Transverse colon (tissue), 4 donors: ENCODE measurements at regions not wholly inside any gene's neighbourhood (a gene's known extent, or its start where the extent isn't known, plus 50 kb on each side); places are given as distances from the start of the nearest gene placed in this dataset.

ENCODE experiments used
- DNase-seq: peaks from one replicate; pipeline ENCODE4 v3.0.0-alpha.2; 2019
- H3K27ac ChIP-seq, 4 donors: fragments of 200-600 bp; sonication (generic); 2 replicates each; pipeline ENCODE4 v1.5.1; 2016 to 2018; ENCODE audit warnings: inconsistent platforms in 4 of 4
- H3K27me3 ChIP-seq: fragments of 200-600 bp; sonication (generic); 2 replicates; pipeline ENCODE4 v1.5.1; 2017; ENCODE audit warnings: inconsistent platforms
- H3K36me3 ChIP-seq, 4 donors: fragments of 200-600 bp; sonication (generic); 2 replicates each; pipeline ENCODE4 v1.5.1; 2017 to 2019; ENCODE audit warnings: inconsistent platforms in 4 of 4
- H3K4me1 ChIP-seq, 4 donors: fragments of 200-600 bp; sonication (generic); 2 replicates each; pipeline ENCODE4 v1.5.1; 2017 to 2020; ENCODE audit warnings: inconsistent platforms in 4 of 4
- H3K4me3 ChIP-seq, 4 donors: fragments of 200-600 bp; sonication (generic); 1 replicate in 1 of 4; 2 replicates in 3 of 4; pipeline versions ENCODE4 v1.5.1 to v1.6.1; 2017 to 2019; ENCODE audit warnings: inconsistent platforms in 4 of 4
- H3K9me3 ChIP-seq, 2 donors: fragments of 200-600 bp; sonication (generic); 2 replicates each; pipeline ENCODE4 v1.5.1; 2017 to 2019; ENCODE audit warnings: inconsistent platforms in 2 of 2
- CTCF ChIP-seq, 5 experiments: fragments of 200-600 bp in 3 of 5; fragments of 450-650 bp in 2 of 5; sonication (generic) in 3 of 5; IDR thresholded peaks; 1 replicate in 2 of 5; 2 replicates in 3 of 5; pipeline ENCODE4 v1.5.1; 2016 to 2017; ENCODE audit warnings: antibody characterized with exemption in 5 of 5, inconsistent platforms in 3 of 5, mild to moderate bottlenecking in 2 of 5, moderate library complexity in 1 of 5
- EP300 ChIP-seq: sonication (generic); formaldehyde crosslinking; IDR thresholded peaks from one replicate; pipeline ENCODE4 v1.6.1; 2017; ENCODE audit warnings: antibody characterized with exemption, low read depth
- POLR2A ChIP-seq: fragments of 450-650 bp; IDR thresholded peaks from one replicate; pipeline ENCODE4 v1.6.1; 2016; ENCODE audit warnings: antibody characterized with exemption, mild to moderate bottlenecking, moderate library complexity
- POLR2AphosphoS5 ChIP-seq, 3 donors: sonication (generic); formaldehyde crosslinking; IDR thresholded peaks; one replicate each; pipeline ENCODE4 v1.6.1; 2016; ENCODE audit warnings: antibody characterized with exemption in 3 of 3
- WGBS, 2 donors: methylation state at CpG; one replicate each; pipeline ENCODE4 v1.1.5; 2018; ENCODE audit warnings: low coverage in 1 of 2; 5-methylcytosine and 5-hydroxymethylcytosine counted together
- in situ Hi-C, 4 donors: fragments of 200-750 bp; cut with MboI; loops; one replicate each; pipeline versions ENCODE4 v1.15.0 to v1.15.1; 2017; ENCODE audit warnings: low sequenced_read_pairs in 3 of 4, low pct_ligation_motif_present in 1 of 4, low pct_unique_long_range_greater_than_20kb in 1 of 4
- intact Hi-C: fragments of 100-400 bp; cut with DNase I; formaldehyde crosslinking; loops from one replicate; pipeline ENCODE4 v1.15.1; 2023; ENCODE audit warnings: low total_unique reads

- in situ Hi-C loops = loop anchor here in 2 of 4 donors (25.0 kb wide), 2 partner anchors 280 to 920 kb away; no protein-coding TSS in a partner anchor
- Histone ChIP-seq H3K9me3 (no peaks in the 10 kb centered on the region), H3K27ac (no peak overlapping the region), H3K4me1 (peaks cover 0 to 9% (median 4%) of the 10 kb centered on the region in 4 donors), H3K4me3 (no peak overlapping the region), H3K36me3 (no peaks in the 10 kb centered on the region), H3K27me3 (no peaks in the 10 kb centered on the region)
- intact Hi-C loops = no loop called here
- no peak for DNase-seq
- TF ChIP-seq EP300 = no peak
- no peak for TF ChIP-seq CTCF (IDR thresholded peaks at IDR 0.05)
- TF ChIP-seq POLR2A = no peak
- WGBS, 2 donors = 88 to 94% methylated on average over 3 to 6 of the region's 6 CpGs
Measured at GRCh38 chr3:188042466-188042865, 111.5 kb upstream of the LPP start.

DNA sequence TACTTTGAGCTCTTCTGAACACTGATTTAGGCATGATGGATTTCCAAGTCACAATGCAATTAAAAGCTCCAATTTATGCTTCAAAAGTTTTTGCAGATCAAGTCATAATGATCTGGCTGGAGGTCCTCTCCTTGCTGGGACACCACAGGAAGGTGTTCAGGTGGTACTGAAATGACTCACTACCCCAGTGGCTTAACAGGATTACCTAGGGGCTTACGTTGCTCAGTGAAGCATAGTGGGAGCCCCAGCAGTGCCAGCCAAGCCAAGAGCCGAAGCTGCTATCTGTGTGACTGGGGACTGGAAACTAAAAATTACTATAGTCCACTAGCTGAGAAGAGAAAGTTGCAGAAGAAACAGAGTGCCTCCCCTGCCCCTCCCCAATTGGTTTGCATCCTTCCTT, 110.1 kb upstream of the LPP start:
- in situ Hi-C loops (loop anchor here in 2 of 4 donors (25.0 kb wide), 2 partner anchors 282 to 918 kb away; no protein-coding TSS in a partner anchor), intact Hi-C loops (no loop called here)
- no peak overlapping the region for H3K4me3 ChIP-seq
- no peaks in the 10 kb centered on the region for H3K9me3 ChIP-seq
- H3K36me3 ChIP-seq = no peaks in the 10 kb centered on the region
- TF ChIP-seq CTCF (IDR thresholded peaks at IDR 0.05) (no peak), POLR2AphosphoS5 (IDR thresholded peaks at IDR 0.05) (no peak), EP300 (no peak), POLR2A (no peak)
- H3K27me3 ChIP-seq = no peaks in the 10 kb centered on the region
- H3K4me1 ChIP-seq = no peaks in the 10 kb centered on the region
- DNase-seq = no peak
- no peak overlapping the region for H3K27ac ChIP-seq
- 40 to 93% methylated on average over 1 to 2 of the region's 2 CpGs for WGBS, 2 donors

DNA sequence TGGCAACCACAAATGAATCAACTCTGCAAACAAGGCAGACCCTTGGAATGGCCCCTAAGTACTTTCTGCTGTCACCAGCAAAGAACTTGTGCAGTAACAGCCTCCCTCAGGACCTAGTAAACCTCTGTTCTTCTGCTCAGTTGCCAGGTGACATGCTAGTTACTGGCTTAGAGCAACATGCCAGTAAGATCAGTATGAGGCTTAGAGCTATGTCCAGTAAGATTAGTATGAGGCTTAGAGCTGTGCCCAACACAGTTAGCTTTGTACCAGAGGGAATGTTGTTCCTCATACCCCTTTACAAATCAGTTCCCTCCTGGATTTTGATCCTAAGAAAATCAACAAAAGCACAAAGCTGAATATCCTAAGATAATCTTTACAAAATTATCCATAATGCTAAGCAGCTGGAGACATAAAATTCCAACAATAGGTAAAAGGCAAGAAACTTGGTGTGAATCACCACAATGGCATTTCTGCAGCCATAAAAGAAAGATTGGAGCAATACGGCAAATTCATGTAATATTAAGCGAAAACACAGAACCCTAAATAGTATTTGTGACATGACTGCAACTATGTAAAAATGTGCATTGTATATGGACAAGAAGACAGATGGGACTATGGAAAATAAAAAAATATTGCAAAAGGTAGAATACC, 107.3 kb upstream of the LPP start:
- in situ Hi-C loops = loop anchor here in 2 of 4 donors (25.0 kb wide), 2 partner anchors 284 to 916 kb away; no protein-coding TSS in a partner anchor
- H3K36me3 ChIP-seq = no peaks in the 10 kb centered on the region
- DNase-seq = no peak

DNA sequence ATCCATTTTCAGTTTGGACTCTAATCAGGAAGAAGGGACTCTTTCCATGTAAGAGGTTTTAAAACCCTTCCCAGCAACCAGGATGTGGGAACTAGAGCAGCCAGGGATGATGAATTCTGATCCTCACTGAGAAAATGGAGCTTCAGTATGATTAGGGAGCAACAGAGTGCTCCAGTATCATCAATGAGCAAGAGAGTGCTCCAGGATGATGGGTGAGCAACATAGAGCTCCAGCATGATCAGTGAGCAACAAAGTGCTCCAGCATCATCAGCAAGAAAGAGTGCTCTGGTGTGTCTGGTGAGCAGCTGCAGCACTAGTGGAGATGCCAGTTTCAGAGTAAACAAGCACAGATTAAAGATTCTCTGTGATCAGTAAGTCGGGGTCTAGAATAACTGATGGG, 106.4 kb upstream of the LPP start:
- 57% methylated on average over 1 of the region's 1 CpG; no CpG with 5 or more reads in 1 of the 2 donors for WGBS, 2 donors
- no peak overlapping the region for H3K27ac ChIP-seq
- H3K4me3 ChIP-seq = no peak overlapping the region
- peaks cover 0 to 4% (median 2%) of the 10 kb centered on the region in 4 donors for H3K4me1 ChIP-seq
- no peaks in the 10 kb centered on the region for H3K9me3 ChIP-seq
- in situ Hi-C loops (loop anchor here in 2 of 4 donors (25.0 kb wide), 2 partner anchors 285 to 915 kb away; no protein-coding TSS in a partner anchor), intact Hi-C loops (no loop called here)
- TF ChIP-seq CTCF (IDR thresholded peaks at IDR 0.05) = no peak
- no peak for TF ChIP-seq EP300
- no peak for TF ChIP-seq POLR2A
- TF ChIP-seq POLR2AphosphoS5 (IDR thresholded peaks at IDR 0.05) = no peak
- no peaks in the 10 kb centered on the region for H3K36me3 ChIP-seq
- DNase-seq = no peak
- H3K27me3 ChIP-seq = no peaks in the 10 kb centered on the region

More for the DNA sequence above, 107.3 kb upstream of the LPP start:
- intact Hi-C loops = no loop called here
- H3K4me3 ChIP-seq = no peak overlapping the region
- H3K4me1 ChIP-seq = peaks cover 0 to 3% (median 0%) of the 10 kb centered on the region in 4 donors
- TF ChIP-seq POLR2A = no peak
- H3K27me3 ChIP-seq = no peaks in the 10 kb centered on the region
- no peaks in the 10 kb centered on the region for H3K9me3 ChIP-seq
- H3K27ac ChIP-seq = no peak overlapping the region
- WGBS, 2 donors = 77 to 80% methylated on average over 2 of the region's 2 CpGs
